DMS53 treated with DMSO at 0.1 percent for 48 hours (cell line): ENCODE measurements at regions not wholly inside any gene's neighbourhood (a gene's known extent, or its start where the extent isn't known, plus 50 kb on each side); places are given as distances from the start of the nearest gene placed in this dataset.
"Not testable (repeated sequence)": the region's sequence is repeated elsewhere in the genome, so short reads cannot be mapped to it uniquely, and the experiment has no call there.

Experiments
- DNase-seq: peaks from one replicate; lab custom pipeline; 2025; ENCODE audit not compliant: unreplicated experiment; lab: John Stamatoyannopoulos, UW

DNA sequence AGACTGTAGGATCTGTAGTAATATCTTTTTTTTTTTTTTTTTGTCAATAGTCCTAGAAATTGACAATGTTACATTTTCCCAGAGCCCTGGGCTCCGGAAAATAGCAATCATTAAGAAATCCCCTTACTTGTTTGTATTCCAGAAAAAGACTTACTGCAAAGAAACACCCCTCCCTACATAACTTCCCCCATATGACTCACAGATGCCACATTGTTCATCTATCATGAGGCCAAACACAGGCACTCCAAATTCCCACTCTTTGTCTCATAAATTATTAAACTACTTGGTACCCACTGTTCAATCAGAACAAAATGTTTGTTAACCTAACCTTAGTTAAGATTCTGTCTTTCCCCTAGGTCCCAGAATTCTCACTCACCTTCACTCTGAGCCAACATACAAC, 53.5 kb downstream of the TEX51 start:
- DNase-seq, result no peak

- DNase-seq, result no peak
Observed at GRCh38 chr2:126953483-126953882, 54.8 kb downstream of the TEX51 start.

- DNase-seq, result no peak
Observed at GRCh38 chr2:126954831-126955230, 56.1 kb downstream of the TEX51 start.

GRCh38 chr2:126956773-126957172, 58.1 kb downstream of the TEX51 start:
- not testable (repeated sequence) for DNase-seq

- no peak for DNase-seq
Observed at GRCh38 chr2:126963390-126963789, 64.7 kb downstream of the TEX51 start.

GRCh38 chr2:126966601-126967000, 67.9 kb downstream of the TEX51 start:
- no peak for DNase-seq

DNA sequence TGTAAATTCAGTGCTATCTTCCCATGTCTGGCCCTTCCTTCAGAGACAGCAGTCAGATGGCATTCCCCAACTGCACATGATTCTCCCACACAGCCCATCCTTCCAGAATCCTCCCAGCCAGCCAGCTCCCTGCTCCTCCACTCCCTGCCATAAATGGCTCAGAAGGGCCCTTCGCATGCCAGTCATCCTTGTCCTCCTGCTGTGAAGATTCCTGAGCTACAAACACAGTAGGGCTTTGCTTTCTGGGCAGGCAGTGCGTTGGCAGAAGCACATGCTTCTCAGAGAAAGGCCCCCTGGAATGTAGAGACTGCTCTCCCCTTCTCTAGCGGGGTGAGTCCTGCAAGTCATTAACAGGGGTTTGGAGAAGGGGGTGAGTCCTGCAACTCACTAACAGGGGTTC, 71.9 kb downstream of the TEX51 start:
- peak; percentile 12 for DNase-seq

GRCh38 chr2:126971162-126971480, 72.4 kb downstream of the TEX51 start:
- no peak for DNase-seq

- peak; percentile 74 for DNase-seq
Observed at GRCh38 chr2:126971481-126972278, 73.0 kb downstream of the TEX51 start.

GRCh38 chr2:126972279-126972626, 73.6 kb downstream of the TEX51 start:
- no peak for DNase-seq

GRCh38 chr2:126973745-126974144, 75.1 kb downstream of the TEX51 start:
- no peak for DNase-seq

- no peak for DNase-seq
Observed at GRCh38 chr2:126975671-126976655, 77.3 kb downstream of the TEX51 start.

DNA sequence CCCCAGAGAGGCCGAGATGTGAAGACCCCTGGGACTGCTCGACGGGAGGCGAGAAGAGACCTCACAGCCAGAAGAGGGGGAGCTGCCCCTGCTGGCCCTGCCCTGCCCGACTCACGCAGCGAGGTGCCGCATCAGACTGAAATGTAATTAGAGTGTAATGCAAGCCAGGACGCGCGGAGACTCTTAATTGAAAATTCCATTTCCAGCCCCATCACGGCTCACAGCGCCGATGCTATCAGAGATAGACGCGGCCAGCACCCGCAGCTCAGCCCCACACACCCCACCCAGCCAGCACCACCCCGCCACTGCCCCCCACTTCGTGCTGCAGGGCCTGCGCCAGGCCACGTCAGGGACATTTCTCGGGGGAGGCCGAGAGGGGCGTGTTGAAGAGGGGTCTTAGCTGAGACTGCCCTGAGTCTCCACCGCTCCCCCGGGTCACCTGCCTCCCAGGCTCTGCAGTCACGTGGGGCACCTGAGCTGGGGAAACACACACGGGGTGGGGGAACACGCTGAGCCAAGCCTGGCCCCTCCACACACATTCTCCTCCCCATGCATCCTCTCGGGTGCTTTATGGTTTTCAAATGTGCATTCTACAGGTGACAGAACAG, 78.1 kb downstream of the TEX51 start:
- DNase-seq, result no peak

DNA sequence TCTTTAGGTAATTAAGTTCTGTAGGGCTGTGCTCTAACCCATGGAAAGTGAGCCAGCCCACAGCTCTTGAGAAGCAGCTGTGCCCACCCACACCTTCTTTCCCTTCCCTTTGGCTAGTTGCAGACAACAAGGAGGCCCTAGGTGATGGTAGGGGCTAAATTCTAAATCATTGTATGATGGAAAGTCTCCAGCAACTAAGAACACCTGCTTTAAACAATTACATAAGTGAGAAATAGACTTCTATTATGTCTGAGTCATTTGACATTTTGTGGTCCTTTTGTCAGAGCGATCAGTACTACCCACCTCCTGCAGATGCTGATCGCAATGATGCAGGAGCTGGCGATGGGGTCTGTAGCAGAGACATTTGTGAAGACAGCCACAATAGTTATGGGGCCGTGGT, 79.6 kb downstream of the TEX51 start:
- DNase-seq, result no peak

GRCh38 chr2:126979039-126980003, 80.6 kb downstream of the TEX51 start:
- no peak for DNase-seq

GRCh38 chr2:126981476-126981875, 82.8 kb downstream of the TEX51 start:
- DNase-seq, result peak; percentile 56

DNA sequence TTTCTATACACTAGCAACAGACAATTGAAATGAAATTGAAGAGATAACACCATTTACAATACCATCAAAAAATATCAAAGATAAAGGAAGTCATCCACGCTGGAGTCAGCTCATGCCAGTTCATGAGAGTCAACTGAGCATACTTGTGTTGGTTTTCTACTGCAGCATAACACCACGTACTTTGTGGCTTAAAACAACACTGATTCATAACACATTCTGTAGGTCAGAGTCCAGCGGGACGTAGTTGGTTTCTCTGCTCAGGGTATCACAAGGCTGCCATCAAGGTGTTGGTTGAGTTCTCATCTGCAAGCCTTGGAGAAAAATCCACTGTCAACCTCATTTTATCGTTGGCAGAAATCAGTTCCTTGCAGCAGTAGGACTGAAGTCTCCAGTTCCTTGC, 84.2 kb downstream of the TEX51 start:
- DNase-seq, result no peak

DNA sequence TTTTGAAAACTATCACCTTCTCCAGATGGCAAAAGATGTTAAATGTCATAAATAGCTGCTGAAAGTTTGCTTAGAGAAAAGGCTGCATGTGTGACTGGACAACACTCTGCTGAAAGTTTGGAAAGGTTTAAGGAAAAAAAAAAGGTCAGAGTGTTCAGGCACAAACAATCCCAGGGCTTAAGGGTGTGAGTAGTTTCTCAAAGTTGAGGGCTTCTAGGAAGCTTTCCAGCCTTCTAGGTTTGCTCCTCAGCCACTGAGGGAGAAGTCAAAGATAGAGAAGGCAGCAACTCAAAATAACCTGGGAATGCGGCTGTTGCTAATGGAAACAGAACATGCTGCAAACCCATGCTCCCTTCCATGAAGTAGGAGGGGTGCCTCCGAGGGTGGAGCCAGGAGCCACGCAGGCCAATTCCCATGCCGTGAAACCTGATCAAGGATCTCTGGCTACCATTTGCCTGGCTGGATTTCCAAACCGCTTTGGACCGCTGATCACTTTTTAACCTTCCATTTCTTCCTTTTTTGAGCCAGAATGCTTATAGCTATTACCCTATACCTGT, 88.0 kb downstream of the TEX51 start:
- DNase-seq, result no peak

GRCh38 chr2:126988482-126988881, 89.8 kb downstream of the TEX51 start:
- DNase-seq, result no peak

- DNase-seq, result not testable (repeated sequence)
Observed at GRCh38 chr2:126989064-126989463, 90.4 kb downstream of the TEX51 start.
